Activated T-cell treated with anti-CD3 and anti-CD28 coated beads, Interleukin-2, amount 50 U/mL, for 1 hour (primary cell): ENCODE measurements at regions not wholly inside any gene's neighbourhood (a gene's known extent, or its start where the extent isn't known, plus 50 kb on each side); places are given as distances from the start of the nearest gene placed in this dataset.
"Not testable (repeated sequence)": the region's sequence is repeated elsewhere in the genome, so short reads cannot be mapped to it uniquely, and the experiment has no call there.

ENCODE experiments used
- DNase-seq: peaks from one replicate; pipeline ENCODE4 v3.0.0-alpha.2; 2020

- DNase-seq, result no peak
Measured at GRCh38 chr5:90128551-90128950, 281.0 kb downstream of the CETN3 start.

- DNase-seq, result no peak
Measured at GRCh38 chr5:90119531-90119971, 290.0 kb downstream of the CETN3 start.

- no peak for DNase-seq
Measured at GRCh38 chr5:90117005-90117404, 292.6 kb downstream of the CETN3 start.

- no peak for DNase-seq
Measured at GRCh38 chr5:90113108-90113507, 296.4 kb downstream of the CETN3 start.

- DNase-seq, result no peak
Measured at GRCh38 chr5:90112033-90112692, 297.4 kb downstream of the CETN3 start.

GRCh38 chr5:90111364-90112032 is 298.1 kb downstream of the CETN3 start:
- no peak for DNase-seq

- no peak for DNase-seq
Measured at GRCh38 chr5:90109285-90109684, 300.3 kb downstream of the CETN3 start.

- DNase-seq, result no peak
Measured at GRCh38 chr5:90099099-90099498, 310.5 kb downstream of the CETN3 start.

GRCh38 chr5:90097082-90097477 is 312.5 kb downstream of the CETN3 start:
- no peak for DNase-seq

- DNase-seq, result no peak
Measured at GRCh38 chr5:90096415-90097081, 313.0 kb downstream of the CETN3 start.

GRCh38 chr5:90095292-90096060 is 314.1 kb downstream of the CETN3 start:
- no peak for DNase-seq

- no peak for DNase-seq
Measured at GRCh38 chr5:90093751-90094485, 315.6 kb downstream of the CETN3 start.

- no peak for DNase-seq
Measured at GRCh38 chr5:90092734-90093133, 316.8 kb downstream of the CETN3 start.

- DNase-seq, result no peak
Measured at GRCh38 chr5:90084342-90084741, 325.2 kb downstream of the CETN3 start.

- DNase-seq, result not testable (repeated sequence)
Measured at GRCh38 chr5:90073026-90073570, 336.5 kb downstream of the CETN3 start.

GRCh38 chr5:90071656-90072055 is 337.9 kb downstream of the CETN3 start:
- no peak for DNase-seq

GRCh38 chr5:90071066-90071465 is 338.5 kb downstream of the CETN3 start:
- no peak for DNase-seq

- no peak for DNase-seq
Measured at GRCh38 chr5:90066920-90067319, 342.6 kb downstream of the CETN3 start.

GRCh38 chr5:90056911-90057705 is 352.4 kb downstream of the CETN3 start:
- DNase-seq, result no peak

GRCh38 chr5:90055831-90056328 is 353.7 kb downstream of the CETN3 start:
- DNase-seq, result no peak

- DNase-seq, result no peak
Measured at GRCh38 chr5:90054612-90055011, 354.9 kb downstream of the CETN3 start.
